ENCODE measurements at regions not wholly inside any gene's neighbourhood (a gene's known extent, or its start where the extent isn't known, plus 50 kb on each side); places are given as distances from the start of the nearest gene placed in this dataset.

GRCh38 chr10:35906155-35906554 is 264.1 kb upstream of the FZD8 start:
- no peak overlapping the region for H3K27ac ChIP-seq (ENCODE audit: low read depth in 2 of 2, low read length in 2 of 2)
- no peaks in the 10 kb centered on the region for H3K9me3 ChIP-seq (ENCODE audit: control insufficient read depth in 2 of 2, low read length in 2 of 2)
- no peak overlapping the region for H3K4me3 ChIP-seq (ENCODE audit: low read length in 2 of 2)
- no peaks in the 10 kb centered on the region for H3K27me3 ChIP-seq (ENCODE audit: control insufficient read depth in 2 of 2, insufficient read depth in 2 of 2, low read length in 2 of 2)
- H3K36me3 ChIP-seq (ENCODE audit: control insufficient read depth in 2 of 2, insufficient read depth in 2 of 2, low read length in 2 of 2), result no peaks in the 10 kb centered on the region
- H3K4me1 ChIP-seq (ENCODE audit: control insufficient read depth in 2 of 2, insufficient read depth in 2 of 2, low read length in 2 of 2), result no peaks in the 10 kb centered on the region
- no peak overlapping the region for H3K9ac ChIP-seq (ENCODE audit: low read depth in 1 of 2, low read length in 2 of 2)

GRCh38 chr10:35903021-35903420 is 260.9 kb upstream of the FZD8 start:
- Histone ChIP-seq H3K27me3 (ENCODE audit: control insufficient read depth in 2 of 2, insufficient read depth in 2 of 2, low read length in 2 of 2) (no peaks in the 10 kb centered on the region), H3K9ac (ENCODE audit: low read depth in 1 of 2, low read length in 2 of 2) (no peak overlapping the region), H3K27ac (ENCODE audit: low read depth in 2 of 2, low read length in 2 of 2) (no peak overlapping the region), H3K36me3 (ENCODE audit: control insufficient read depth in 2 of 2, insufficient read depth in 2 of 2, low read length in 2 of 2) (no peaks in the 10 kb centered on the region), H3K4me1 (ENCODE audit: control insufficient read depth in 2 of 2, insufficient read depth in 2 of 2, low read length in 2 of 2) (no peaks in the 10 kb centered on the region), H3K4me3 (ENCODE audit: low read length in 2 of 2) (no peak overlapping the region), H3K9me3 (ENCODE audit: control insufficient read depth in 2 of 2, low read length in 2 of 2) (no peaks in the 10 kb centered on the region)

GRCh38 chr10:35898716-35899440 is 256.8 kb upstream of the FZD8 start:
- Histone ChIP-seq H3K4me3 (ENCODE audit: low read length in 2 of 2) (no peak overlapping the region), H3K27ac (ENCODE audit: low read depth in 2 of 2, low read length in 2 of 2) (no peak overlapping the region), H3K9me3 (ENCODE audit: control insufficient read depth in 2 of 2, low read length in 2 of 2) (no peaks in the 10 kb centered on the region), H3K36me3 (ENCODE audit: control insufficient read depth in 2 of 2, insufficient read depth in 2 of 2, low read length in 2 of 2) (no peaks in the 10 kb centered on the region), H3K9ac (ENCODE audit: low read depth in 1 of 2, low read length in 2 of 2) (no peak overlapping the region), H3K4me1 (ENCODE audit: control insufficient read depth in 2 of 2, insufficient read depth in 2 of 2, low read length in 2 of 2) (no peaks in the 10 kb centered on the region), H3K27me3 (ENCODE audit: control insufficient read depth in 2 of 2, insufficient read depth in 2 of 2, low read length in 2 of 2) (no peaks in the 10 kb centered on the region)

- Histone ChIP-seq H3K9ac (ENCODE audit: low read depth in 1 of 2, low read length in 2 of 2) (no peak overlapping the region), H3K27ac (ENCODE audit: low read depth in 2 of 2, low read length in 2 of 2) (no peak overlapping the region), H3K4me3 (ENCODE audit: low read length in 2 of 2) (no peak overlapping the region), H3K36me3 (ENCODE audit: control insufficient read depth in 2 of 2, insufficient read depth in 2 of 2, low read length in 2 of 2) (no peaks in the 10 kb centered on the region), H3K27me3 (ENCODE audit: control insufficient read depth in 2 of 2, insufficient read depth in 2 of 2, low read length in 2 of 2) (no peaks in the 10 kb centered on the region), H3K4me1 (ENCODE audit: control insufficient read depth in 2 of 2, insufficient read depth in 2 of 2, low read length in 2 of 2) (peaks cover 0 to 8% of the 10 kb centered on the region in 2 donors), H3K9me3 (ENCODE audit: control insufficient read depth in 2 of 2, low read length in 2 of 2) (no peaks in the 10 kb centered on the region)
These were observed 253.9 kb upstream of the FZD8 start for GRCh38 chr10:35896001-35896400.

- H3K9me3 ChIP-seq (ENCODE audit: control insufficient read depth in 2 of 2, low read length in 2 of 2), result no peaks in the 10 kb centered on the region
- no peak overlapping the region for H3K9ac ChIP-seq (ENCODE audit: low read depth in 1 of 2, low read length in 2 of 2)
- H3K4me1 ChIP-seq (ENCODE audit: control insufficient read depth in 2 of 2, insufficient read depth in 2 of 2, low read length in 2 of 2), result peaks cover 0 to 14% of the 10 kb centered on the region in 2 donors
- H3K36me3 ChIP-seq (ENCODE audit: control insufficient read depth in 2 of 2, insufficient read depth in 2 of 2, low read length in 2 of 2), result no peaks in the 10 kb centered on the region
- no peak overlapping the region for H3K4me3 ChIP-seq (ENCODE audit: low read length in 2 of 2)
- no peak overlapping the region for H3K27ac ChIP-seq (ENCODE audit: low read depth in 2 of 2, low read length in 2 of 2)
- H3K27me3 ChIP-seq (ENCODE audit: control insufficient read depth in 2 of 2, insufficient read depth in 2 of 2, low read length in 2 of 2), result no peaks in the 10 kb centered on the region
These were observed 253.2 kb upstream of the FZD8 start for GRCh38 chr10:35895331-35895730.

GRCh38 chr10:35892526-35892925 is 250.4 kb upstream of the FZD8 start:
- Histone ChIP-seq H3K27ac (ENCODE audit: low read depth in 2 of 2, low read length in 2 of 2) (no peak overlapping the region), H3K9ac (ENCODE audit: low read depth in 1 of 2, low read length in 2 of 2) (no peak overlapping the region), H3K4me1 (ENCODE audit: control insufficient read depth in 2 of 2, insufficient read depth in 2 of 2, low read length in 2 of 2) (peaks cover 11 to 33% of the 10 kb centered on the region in 2 donors), H3K9me3 (ENCODE audit: control insufficient read depth in 2 of 2, low read length in 2 of 2) (no peaks in the 10 kb centered on the region), H3K27me3 (ENCODE audit: control insufficient read depth in 2 of 2, insufficient read depth in 2 of 2, low read length in 2 of 2) (no peaks in the 10 kb centered on the region), H3K36me3 (ENCODE audit: control insufficient read depth in 2 of 2, insufficient read depth in 2 of 2, low read length in 2 of 2) (no peaks in the 10 kb centered on the region), H3K4me3 (ENCODE audit: low read length in 2 of 2) (no peak overlapping the region)

GRCh38 chr10:35890676-35891495 is 248.8 kb upstream of the FZD8 start:
- peak overlapping the region; percentile 12 to 15 for H3K9ac ChIP-seq (ENCODE audit: low read depth in 1 of 2, low read length in 2 of 2)

GRCh38 chr10:35889971-35890675 is 248.0 kb upstream of the FZD8 start:
- H3K4me1 ChIP-seq (ENCODE audit: control insufficient read depth in 2 of 2, insufficient read depth in 2 of 2, low read length in 2 of 2), result peaks cover 11 to 47% of the 10 kb centered on the region in 2 donors
- H3K27me3 ChIP-seq (ENCODE audit: control insufficient read depth in 2 of 2, insufficient read depth in 2 of 2, low read length in 2 of 2), result no peaks in the 10 kb centered on the region
- peak overlapping the region; percentile 57 to 79 for H3K27ac ChIP-seq (ENCODE audit: low read depth in 2 of 2, low read length in 2 of 2)
- no peaks in the 10 kb centered on the region for H3K36me3 ChIP-seq (ENCODE audit: control insufficient read depth in 2 of 2, insufficient read depth in 2 of 2, low read length in 2 of 2)
- peak overlapping the region in 1 of 2 donors; percentile 33 for H3K9ac ChIP-seq (ENCODE audit: low read depth in 1 of 2, low read length in 2 of 2)
- H3K4me3 ChIP-seq (ENCODE audit: low read length in 2 of 2), result peak overlapping the region in 1 of 2 donors; percentile 39
- no peaks in the 10 kb centered on the region for H3K9me3 ChIP-seq (ENCODE audit: control insufficient read depth in 2 of 2, low read length in 2 of 2)

More at GRCh38 chr10:35890676-35891495, 248.8 kb upstream of the FZD8 start:
- H3K4me3 ChIP-seq (ENCODE audit: low read length in 2 of 2), result peak overlapping the region in 1 of 2 donors; percentile 39
- no peaks in the 10 kb centered on the region for H3K36me3 ChIP-seq (ENCODE audit: control insufficient read depth in 2 of 2, insufficient read depth in 2 of 2, low read length in 2 of 2)
- H3K4me1 ChIP-seq (ENCODE audit: control insufficient read depth in 2 of 2, insufficient read depth in 2 of 2, low read length in 2 of 2), result peaks cover 11 to 47% of the 10 kb centered on the region in 2 donors
- no peaks in the 10 kb centered on the region for H3K9me3 ChIP-seq (ENCODE audit: control insufficient read depth in 2 of 2, low read length in 2 of 2)
- H3K27me3 ChIP-seq (ENCODE audit: control insufficient read depth in 2 of 2, insufficient read depth in 2 of 2, low read length in 2 of 2), result no peaks in the 10 kb centered on the region
- peak overlapping the region; percentile 57 to 79 for H3K27ac ChIP-seq (ENCODE audit: low read depth in 2 of 2, low read length in 2 of 2)

- H3K36me3 ChIP-seq (ENCODE audit: control insufficient read depth in 2 of 2, insufficient read depth in 2 of 2, low read length in 2 of 2), result no peaks in the 10 kb centered on the region
- H3K4me3 ChIP-seq (ENCODE audit: low read length in 2 of 2), result no peak overlapping the region
- no peaks in the 10 kb centered on the region for H3K9me3 ChIP-seq (ENCODE audit: control insufficient read depth in 2 of 2, low read length in 2 of 2)
- peaks cover 11 to 51% of the 10 kb centered on the region in 2 donors for H3K4me1 ChIP-seq (ENCODE audit: control insufficient read depth in 2 of 2, insufficient read depth in 2 of 2, low read length in 2 of 2)
- H3K27me3 ChIP-seq (ENCODE audit: control insufficient read depth in 2 of 2, insufficient read depth in 2 of 2, low read length in 2 of 2), result no peaks in the 10 kb centered on the region
- peak overlapping the region; percentile 57 to 79 for H3K27ac ChIP-seq (ENCODE audit: low read depth in 2 of 2, low read length in 2 of 2)
- no peak overlapping the region for H3K9ac ChIP-seq (ENCODE audit: low read depth in 1 of 2, low read length in 2 of 2)
These were observed 247.1 kb upstream of the FZD8 start for GRCh38 chr10:35889226-35889625.

- Histone ChIP-seq H3K9me3 (ENCODE audit: control insufficient read depth in 2 of 2, low read length in 2 of 2) (no peaks in the 10 kb centered on the region), H3K36me3 (ENCODE audit: control insufficient read depth in 2 of 2, insufficient read depth in 2 of 2, low read length in 2 of 2) (no peaks in the 10 kb centered on the region), H3K9ac (ENCODE audit: low read depth in 1 of 2, low read length in 2 of 2) (no peak overlapping the region), H3K27ac (ENCODE audit: low read depth in 2 of 2, low read length in 2 of 2) (peak overlapping the region in 1 of 2 donors; percentile 79), H3K4me3 (ENCODE audit: low read length in 2 of 2) (no peak overlapping the region), H3K4me1 (ENCODE audit: control insufficient read depth in 2 of 2, insufficient read depth in 2 of 2, low read length in 2 of 2) (peaks cover 11 to 53% of the 10 kb centered on the region in 2 donors), H3K27me3 (ENCODE audit: control insufficient read depth in 2 of 2, insufficient read depth in 2 of 2, low read length in 2 of 2) (no peaks in the 10 kb centered on the region)
These were observed 246.3 kb upstream of the FZD8 start for GRCh38 chr10:35888400-35888799.
